IgD-negative memory B cell (primary cell): ENCODE measurements at regions not wholly inside any gene's neighbourhood (a gene's known extent, or its start where the extent isn't known, plus 50 kb on each side); places are given as distances from the start of the nearest gene placed in this dataset.
"Not testable (repeated sequence)": the region's sequence is repeated elsewhere in the genome, so short reads cannot be mapped to it uniquely, and the experiment has no call there.

Experiments
- H3K27ac Mint-ChIP-seq, 3 donors: one replicate each; pipeline ENCODE4 v1.8.0; 2020 to 2022; ENCODE audit warnings: mild to moderate bottlenecking in 3 of 3, mixed read lengths in 3 of 3, moderate library complexity in 1 of 3
- H3K27me3 Mint-ChIP-seq: one replicate; pipeline ENCODE4 v1.8.0; 2021; ENCODE audit warnings: mixed read lengths
- H3K36me3 Mint-ChIP-seq: one replicate; pipeline ENCODE4 v1.8.0; 2020; ENCODE audit warnings: mild to moderate bottlenecking, mixed read lengths
- H3K4me1 Mint-ChIP-seq, 3 donors: one replicate each; pipeline ENCODE4 v1.8.0; 2020 to 2022; ENCODE audit warnings: mixed read lengths in 3 of 3, mild to moderate bottlenecking in 1 of 3
- H3K4me3 Mint-ChIP-seq, 4 donors: one replicate each; pipeline ENCODE4 v1.8.0; 2020 to 2022; ENCODE audit warnings: mild to moderate bottlenecking in 4 of 4, mixed read lengths in 4 of 4, moderate library complexity in 3 of 4
- H3K9me3 Mint-ChIP-seq, 3 donors: one replicate each; pipeline ENCODE4 v1.8.0; 2020 to 2021; ENCODE audit warnings: mixed read lengths in 3 of 3, mild to moderate bottlenecking in 1 of 3

DNA sequence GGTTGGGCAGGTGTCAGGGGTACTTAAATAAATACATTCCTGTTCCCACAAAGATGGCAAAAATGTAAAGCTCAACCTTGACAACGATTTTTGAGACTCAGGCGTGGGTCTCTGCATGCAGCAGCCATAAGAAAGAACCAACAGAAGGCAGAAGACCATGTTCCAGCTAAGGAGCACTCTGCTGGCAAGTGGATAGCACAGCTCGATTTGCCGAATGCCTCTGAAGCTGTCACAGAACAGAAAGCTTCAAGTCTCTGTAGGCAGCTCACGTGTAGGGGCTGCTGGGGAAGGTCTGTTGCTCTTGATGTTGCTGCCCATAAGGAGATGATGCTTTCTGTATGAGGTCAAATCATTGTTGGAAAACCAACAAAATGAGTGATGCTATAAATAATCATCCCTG is 119.6 kb upstream of the GRIN3A start:
- Mint-ChIP-seq H3K4me3 (no peak overlapping the region), H3K27ac (no peak overlapping the region), H3K9me3 (peaks cover 0 to 2% (median 2%) of the 10 kb centered on the region in 3 donors), H3K27me3 (no peaks in the 10 kb centered on the region), H3K4me1 (no peaks in the 10 kb centered on the region), H3K36me3 (no peaks in the 10 kb centered on the region)

DNA sequence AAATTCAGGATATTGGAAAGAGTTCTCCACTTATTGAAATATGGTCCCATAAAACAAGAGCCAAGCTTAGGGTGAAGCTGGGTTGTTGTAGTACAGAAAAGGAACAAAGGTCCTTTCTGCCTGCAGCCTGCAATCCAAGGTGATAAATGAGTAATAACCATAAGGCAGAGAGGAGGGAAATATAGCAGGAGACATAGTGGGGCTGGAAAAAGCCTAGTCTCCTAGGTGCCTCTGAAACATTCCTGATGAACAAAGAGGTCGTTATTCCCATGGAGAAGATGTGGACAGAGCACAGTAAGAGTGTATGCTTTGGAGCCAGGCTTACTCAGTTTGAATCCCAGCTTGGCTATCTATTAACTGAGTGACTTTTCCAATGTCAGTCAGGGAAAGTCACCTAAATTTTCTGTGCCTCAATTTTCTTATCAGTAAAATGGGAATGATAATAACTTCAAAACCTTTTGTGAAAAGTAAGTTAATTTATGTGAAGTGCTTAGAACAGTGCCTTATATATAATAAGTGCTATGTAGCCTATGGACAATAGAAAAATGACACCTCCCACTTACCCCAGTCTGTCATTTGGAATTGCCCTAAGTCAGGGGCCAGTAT is 110.8 kb upstream of the GRIN3A start:
- Mint-ChIP-seq H3K27me3 (no peaks in the 10 kb centered on the region), H3K36me3 (no peaks in the 10 kb centered on the region), H3K27ac (no peak overlapping the region), H3K4me1 (no peaks in the 10 kb centered on the region), H3K9me3 (peaks cover 0 to 2% (median 0%) of the 10 kb centered on the region in 3 donors), H3K4me3 (no peak overlapping the region)

DNA sequence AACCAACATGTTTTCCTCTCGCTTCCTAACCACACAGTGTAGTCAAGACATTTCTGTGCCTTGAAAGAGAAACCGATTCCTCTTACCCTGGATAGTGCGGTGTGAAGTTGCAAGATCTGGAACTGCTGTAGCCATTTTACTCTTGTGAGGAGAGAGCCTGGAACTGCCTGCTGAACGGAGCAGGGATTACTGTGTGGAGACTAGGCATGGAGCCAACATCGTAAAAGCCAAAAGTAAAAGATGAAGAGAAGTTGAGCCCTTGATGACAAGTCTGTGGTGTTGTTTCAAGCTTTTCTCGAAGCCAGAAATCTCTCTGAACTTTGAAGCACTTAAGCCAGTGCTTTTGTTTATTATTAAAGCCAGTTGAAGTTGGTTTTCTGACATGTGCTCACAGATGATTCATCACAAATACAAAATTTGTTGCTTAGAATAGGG is 110.1 kb upstream of the GRIN3A start:
- Mint-ChIP-seq H3K9me3 (peaks cover 0 to 2% (median 0%) of the 10 kb centered on the region in 3 donors), H3K4me1 (no peaks in the 10 kb centered on the region), H3K27me3 (no peaks in the 10 kb centered on the region), H3K4me3 (no peak overlapping the region), H3K36me3 (no peaks in the 10 kb centered on the region), H3K27ac (no peak overlapping the region)

DNA sequence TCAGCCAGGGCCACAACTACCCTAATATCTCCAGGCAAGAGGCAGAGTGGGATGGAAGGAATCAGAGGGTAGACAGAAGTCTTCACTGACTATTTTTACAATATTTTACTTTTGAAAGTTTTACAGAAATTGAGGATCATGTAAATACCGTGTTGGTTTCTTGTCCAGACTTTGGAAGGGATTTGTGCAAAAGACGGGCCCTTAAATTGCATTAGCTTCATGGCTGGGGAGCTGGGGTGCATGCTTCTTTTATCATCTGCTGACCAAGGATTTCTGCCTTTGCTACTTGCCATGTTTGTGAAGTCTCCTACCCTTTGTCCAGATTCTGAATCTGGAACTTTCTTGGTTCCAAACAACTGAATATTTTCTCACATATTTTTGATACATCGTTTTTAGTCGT is 107.7 kb upstream of the GRIN3A start:
- Mint-ChIP-seq H3K36me3 (no peaks in the 10 kb centered on the region), H3K4me3 (no peak overlapping the region), H3K27me3 (no peaks in the 10 kb centered on the region), H3K4me1 (no peaks in the 10 kb centered on the region), H3K27ac (no peak overlapping the region), H3K9me3 (no peaks in the 10 kb centered on the region)

DNA sequence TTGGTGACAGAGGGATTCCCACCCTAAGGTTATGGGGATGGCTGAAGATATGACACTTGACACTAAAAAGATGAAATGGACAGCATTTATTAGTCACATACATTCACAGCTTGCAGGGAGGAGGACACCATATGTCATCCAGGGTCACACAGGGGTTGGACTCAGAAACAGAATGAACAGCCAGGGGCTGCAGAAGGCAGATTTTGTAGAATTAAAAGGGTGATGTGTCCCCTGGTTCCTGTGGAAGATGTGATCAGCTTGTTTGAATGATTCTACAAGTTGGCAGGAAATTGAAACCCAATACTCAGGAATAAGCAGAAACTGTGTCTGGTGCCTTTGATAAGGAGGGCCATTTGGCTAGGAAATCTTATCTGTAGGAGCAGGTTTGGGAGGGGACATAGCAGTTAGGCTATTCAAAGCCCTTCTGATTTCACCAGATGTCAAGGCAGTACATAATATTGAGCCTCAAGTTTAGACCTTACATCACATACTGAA is 102.3 kb upstream of the GRIN3A start:
- H3K27me3 Mint-ChIP-seq, result no peaks in the 10 kb centered on the region
- peaks cover 0 to 3% (median 0%) of the 10 kb centered on the region in 3 donors for H3K9me3 Mint-ChIP-seq
- no peak overlapping the region for H3K4me3 Mint-ChIP-seq
- H3K27ac Mint-ChIP-seq, result no peak overlapping the region
- H3K36me3 Mint-ChIP-seq, result no peaks in the 10 kb centered on the region
- H3K4me1 Mint-ChIP-seq, result no peaks in the 10 kb centered on the region

DNA sequence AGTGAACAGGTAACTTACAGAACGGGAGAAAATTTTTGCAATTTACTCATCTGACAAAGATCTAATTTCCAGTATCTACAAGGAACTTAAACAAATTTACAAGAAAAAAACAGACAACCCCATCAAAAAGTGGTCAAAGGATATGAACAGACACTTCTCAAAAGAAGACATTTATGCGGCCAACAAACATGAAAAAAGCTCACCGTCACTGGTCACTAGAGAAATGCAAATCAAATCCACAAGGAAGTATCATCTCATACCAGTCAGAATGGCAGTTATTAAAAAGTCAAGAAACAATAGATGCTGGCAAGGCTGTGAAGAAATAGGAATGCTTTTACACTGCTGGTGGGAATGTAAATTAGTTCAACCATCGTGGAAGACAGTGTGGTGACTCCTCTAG is 100.5 kb upstream of the GRIN3A start:
- not testable (repeated sequence) for H3K4me1 Mint-ChIP-seq, H3K4me3 Mint-ChIP-seq, H3K36me3 Mint-ChIP-seq, H3K27me3 Mint-ChIP-seq, H3K27ac Mint-ChIP-seq, H3K9me3 Mint-ChIP-seq

DNA sequence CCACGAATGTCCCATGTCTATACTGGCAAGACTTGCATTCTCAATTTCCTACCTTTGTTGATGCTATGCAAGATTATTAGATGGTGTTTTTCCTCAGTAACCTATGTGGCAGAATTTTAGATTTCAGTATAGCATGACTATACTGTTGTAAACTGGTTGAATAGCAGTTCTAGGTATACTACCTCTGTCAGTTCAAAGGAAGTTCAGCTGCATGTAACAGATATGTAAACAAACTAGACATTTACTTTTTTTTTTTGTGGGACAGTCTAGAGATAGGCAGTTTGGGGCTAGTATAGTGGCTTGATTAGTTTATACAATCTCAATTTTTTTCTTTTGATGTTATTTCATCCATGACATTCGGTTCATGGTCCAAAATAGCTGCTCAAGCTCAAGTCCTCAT is 97.6 kb upstream of the GRIN3A start:
- Mint-ChIP-seq H3K4me1 (no peaks in the 10 kb centered on the region), H3K27me3 (no peaks in the 10 kb centered on the region), H3K9me3 (peaks cover 0 to 6% (median 3%) of the 10 kb centered on the region in 3 donors), H3K27ac (no peak overlapping the region), H3K4me3 (no peak overlapping the region), H3K36me3 (no peaks in the 10 kb centered on the region)

DNA sequence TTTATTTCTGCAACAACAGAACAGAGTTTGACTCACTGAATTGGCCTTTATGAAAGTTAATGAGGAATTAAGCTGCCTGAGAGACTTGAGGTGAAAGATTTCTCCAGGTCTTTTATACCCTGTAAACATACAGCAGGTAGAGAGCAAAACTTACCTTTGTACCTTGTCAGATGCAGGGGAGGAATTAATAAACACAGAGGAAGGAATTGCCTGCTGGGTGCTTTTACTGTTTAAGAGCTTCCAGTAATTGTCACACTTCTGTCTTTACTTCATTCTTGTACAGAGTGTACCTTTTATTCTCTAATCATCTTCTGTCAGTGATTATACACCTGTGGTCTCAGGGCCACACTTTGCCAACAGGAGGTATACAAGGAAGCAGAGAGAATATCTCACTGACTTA is 94.0 kb upstream of the GRIN3A start:
- H3K27me3 Mint-ChIP-seq, result no peaks in the 10 kb centered on the region
- no peaks in the 10 kb centered on the region for H3K36me3 Mint-ChIP-seq
- no peak overlapping the region for H3K27ac Mint-ChIP-seq
- no peaks in the 10 kb centered on the region for H3K4me1 Mint-ChIP-seq
- no peak overlapping the region for H3K4me3 Mint-ChIP-seq
- peaks cover 0 to 8% (median 0%) of the 10 kb centered on the region in 3 donors for H3K9me3 Mint-ChIP-seq

DNA sequence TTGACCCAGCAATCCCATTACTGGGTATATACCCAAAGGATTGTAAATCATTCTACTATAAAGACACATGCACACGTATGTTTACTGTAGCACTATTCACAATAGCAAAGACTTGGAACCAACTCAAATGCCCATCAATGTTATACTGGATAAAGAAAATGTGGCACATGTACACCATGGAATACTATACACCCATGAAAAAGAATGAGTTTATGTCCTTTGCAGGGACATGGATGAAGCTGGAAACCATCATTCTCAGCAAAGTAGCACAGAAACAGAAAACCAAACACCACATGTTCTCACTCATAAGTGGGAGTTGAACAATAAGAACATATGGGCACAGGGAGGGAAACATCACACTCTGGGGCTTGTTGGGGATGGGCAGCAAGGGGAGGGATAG is 83.0 kb upstream of the GRIN3A start:
- not testable (repeated sequence) for H3K27ac Mint-ChIP-seq, H3K4me3 Mint-ChIP-seq, H3K27me3 Mint-ChIP-seq, H3K36me3 Mint-ChIP-seq, H3K4me1 Mint-ChIP-seq
- H3K9me3 Mint-ChIP-seq, result peaks cover 3 to 15% (median 3%) of the 10 kb centered on the region in 3 donors

DNA sequence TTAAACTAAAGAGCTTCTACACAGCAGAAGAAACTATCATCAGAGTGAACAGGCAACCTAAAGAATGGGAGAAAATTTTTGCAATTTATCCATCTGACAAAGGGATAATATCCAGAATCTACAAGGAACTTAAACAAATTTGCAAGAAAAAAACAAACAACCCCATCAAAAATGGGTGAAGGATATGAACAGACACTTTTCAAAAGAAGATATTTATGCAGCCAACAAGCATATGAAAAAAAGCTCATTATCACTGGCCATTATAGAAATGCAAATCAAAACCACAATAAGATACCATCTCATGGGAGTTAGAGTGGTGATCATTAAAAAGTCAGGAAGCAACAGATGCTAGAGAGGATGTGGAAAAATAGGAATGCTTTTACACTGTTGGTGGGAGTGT is 82.5 kb upstream of the GRIN3A start:
- H3K4me3 Mint-ChIP-seq, H3K4me1 Mint-ChIP-seq, H3K27me3 Mint-ChIP-seq, H3K27ac Mint-ChIP-seq, H3K36me3 Mint-ChIP-seq: not testable (repeated sequence)
- H3K9me3 Mint-ChIP-seq, result peaks cover 3 to 15% (median 3%) of the 10 kb centered on the region in 3 donors

DNA sequence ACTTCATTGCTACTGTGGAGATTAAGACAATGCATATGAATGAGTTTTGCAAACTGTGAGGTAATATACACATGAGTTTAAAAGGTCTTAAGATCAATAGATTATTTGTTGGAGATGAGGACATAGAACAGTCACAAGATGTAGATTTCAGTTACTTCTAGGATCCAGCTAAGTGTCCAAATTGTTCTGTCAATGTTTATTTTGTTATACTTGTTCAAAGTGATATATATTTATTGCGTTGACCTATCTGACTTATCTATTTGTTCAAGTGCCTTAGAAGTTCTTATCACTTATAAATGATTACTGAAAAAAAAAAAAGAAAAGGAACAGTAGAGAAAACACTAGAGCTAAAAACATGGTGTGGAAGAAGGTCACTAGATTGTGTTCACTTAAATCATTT is 75.6 kb upstream of the GRIN3A start:
- Mint-ChIP-seq H3K4me3 (no peak overlapping the region), H3K27me3 (no peaks in the 10 kb centered on the region), H3K27ac (no peak overlapping the region), H3K36me3 (no peaks in the 10 kb centered on the region), H3K9me3 (peaks cover 3 to 6% (median 4%) of the 10 kb centered on the region in 3 donors), H3K4me1 (no peaks in the 10 kb centered on the region)

DNA sequence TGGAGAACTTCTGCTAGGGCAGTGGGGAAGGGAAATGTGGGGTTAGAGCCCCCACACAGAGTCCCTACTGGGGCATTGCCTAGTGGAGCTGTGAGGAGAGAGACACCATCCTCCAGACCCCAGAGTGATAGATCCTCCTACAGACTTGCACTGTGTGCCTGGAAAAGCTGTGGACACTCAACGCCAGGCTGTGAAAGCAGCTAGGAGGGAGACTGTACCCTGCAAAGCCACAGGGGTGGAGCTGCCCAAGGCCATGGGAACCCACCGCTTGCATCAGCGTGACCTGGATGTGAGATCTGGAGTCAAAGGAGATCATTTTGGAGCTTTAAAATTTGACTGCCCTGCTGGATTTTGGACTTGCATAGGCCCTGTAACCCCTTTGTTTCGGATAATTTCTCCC is 69.4 kb upstream of the GRIN3A start:
- not testable (repeated sequence) for H3K4me3 Mint-ChIP-seq, H3K4me1 Mint-ChIP-seq, H3K9me3 Mint-ChIP-seq, H3K36me3 Mint-ChIP-seq, H3K27ac Mint-ChIP-seq, H3K27me3 Mint-ChIP-seq

DNA sequence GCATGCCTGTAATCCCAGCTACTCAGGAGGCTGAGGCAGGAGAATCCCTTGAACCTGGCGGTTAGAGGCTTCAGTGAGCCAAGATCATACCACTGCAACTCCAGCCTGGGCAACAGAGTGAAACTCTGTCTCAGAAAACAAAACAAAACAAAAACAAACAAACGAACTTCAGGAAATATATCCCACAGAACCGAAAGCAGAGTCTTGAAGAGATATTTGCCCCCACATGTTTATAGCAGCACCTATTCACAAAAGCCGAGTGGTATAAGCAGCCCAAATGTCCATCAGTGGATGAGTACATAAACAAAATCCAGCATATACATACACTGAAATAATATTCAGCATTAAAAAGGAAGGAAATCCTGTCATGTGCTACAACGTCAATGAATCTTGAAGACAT is 57.6 kb upstream of the GRIN3A start:
- H3K27me3 Mint-ChIP-seq, result no peaks in the 10 kb centered on the region
- H3K36me3 Mint-ChIP-seq, result no peaks in the 10 kb centered on the region
- no peak overlapping the region for H3K27ac Mint-ChIP-seq
- no peaks in the 10 kb centered on the region for H3K4me1 Mint-ChIP-seq
- no peak overlapping the region for H3K4me3 Mint-ChIP-seq
- H3K9me3 Mint-ChIP-seq, result no peaks in the 10 kb centered on the region

DNA sequence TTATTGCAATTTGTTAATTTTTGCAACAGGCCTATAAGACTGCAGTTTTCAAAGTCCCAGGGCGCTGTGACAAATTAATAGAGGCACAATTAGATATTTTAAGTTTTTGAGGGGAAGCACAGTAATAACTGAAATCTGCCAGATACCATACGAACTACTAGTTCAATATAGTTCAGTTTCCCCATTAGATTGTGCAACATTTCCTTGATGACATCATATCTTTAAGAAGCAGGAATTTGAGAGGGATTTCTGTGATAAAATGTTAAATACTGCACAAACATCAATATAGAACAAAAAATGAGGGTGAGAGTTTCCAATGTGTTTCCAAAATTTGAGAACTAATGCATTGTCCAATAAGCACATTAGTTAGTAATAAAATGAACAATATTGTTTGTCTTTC is 56.7 kb upstream of the GRIN3A start:
- no peaks in the 10 kb centered on the region for H3K27me3 Mint-ChIP-seq
- no peak overlapping the region for H3K27ac Mint-ChIP-seq

DNA sequence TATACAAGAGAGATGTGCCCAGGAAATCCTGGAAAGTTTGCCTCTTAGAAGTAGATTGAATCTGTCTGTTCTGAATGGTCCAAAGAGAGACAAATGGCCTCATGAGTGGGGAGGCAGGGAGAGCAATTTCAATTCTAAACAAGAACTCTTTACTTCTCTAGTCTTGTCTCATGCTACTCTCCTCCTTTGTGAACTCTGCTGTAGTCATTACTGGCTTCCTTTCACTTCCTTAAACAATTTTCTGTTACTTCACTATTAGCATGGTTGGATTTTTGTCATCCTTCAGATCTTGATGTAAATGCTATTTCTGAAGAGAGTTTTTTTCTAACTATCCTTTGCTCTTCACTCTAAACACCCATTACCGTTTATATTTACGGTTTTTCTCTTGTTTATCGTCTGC is 54.0 kb upstream of the GRIN3A start:
- Mint-ChIP-seq H3K36me3 (no peaks in the 10 kb centered on the region), H3K4me1 (no peaks in the 10 kb centered on the region), H3K27ac (no peak overlapping the region), H3K27me3 (peaks cover 2% of the 10 kb centered on the region), H3K9me3 (no peaks in the 10 kb centered on the region), H3K4me3 (no peak overlapping the region)

More for the DNA sequence above, 56.7 kb upstream of the GRIN3A start:
- no peaks in the 10 kb centered on the region for H3K4me1 Mint-ChIP-seq
- no peak overlapping the region for H3K4me3 Mint-ChIP-seq
- H3K36me3 Mint-ChIP-seq, result no peaks in the 10 kb centered on the region
- H3K9me3 Mint-ChIP-seq, result no peaks in the 10 kb centered on the region

DNA sequence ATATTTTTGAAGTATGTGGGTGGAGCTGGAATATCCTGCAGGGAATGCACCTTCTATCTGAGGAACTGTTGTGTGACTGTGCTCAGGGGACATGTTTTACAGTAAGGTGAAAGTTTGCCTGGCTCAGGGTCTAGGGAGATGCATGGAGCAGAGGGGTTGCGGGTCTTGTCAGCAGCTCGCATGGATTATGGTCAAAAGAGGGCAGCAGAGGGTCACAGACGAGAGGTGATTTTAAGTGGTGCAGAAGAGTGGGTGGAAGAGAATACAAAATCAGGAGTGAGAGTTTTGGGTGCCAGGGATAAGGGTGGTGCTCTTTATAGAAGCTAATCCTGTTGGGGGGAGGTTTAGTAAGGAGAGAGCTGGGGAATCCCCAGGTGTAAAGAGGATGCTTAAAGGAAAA is 53.5 kb upstream of the GRIN3A start:
- Mint-ChIP-seq H3K9me3 (no peaks in the 10 kb centered on the region), H3K4me3 (no peak overlapping the region), H3K27ac (no peak overlapping the region), H3K36me3 (no peaks in the 10 kb centered on the region), H3K4me1 (no peaks in the 10 kb centered on the region), H3K27me3 (peaks cover 2% of the 10 kb centered on the region)

DNA sequence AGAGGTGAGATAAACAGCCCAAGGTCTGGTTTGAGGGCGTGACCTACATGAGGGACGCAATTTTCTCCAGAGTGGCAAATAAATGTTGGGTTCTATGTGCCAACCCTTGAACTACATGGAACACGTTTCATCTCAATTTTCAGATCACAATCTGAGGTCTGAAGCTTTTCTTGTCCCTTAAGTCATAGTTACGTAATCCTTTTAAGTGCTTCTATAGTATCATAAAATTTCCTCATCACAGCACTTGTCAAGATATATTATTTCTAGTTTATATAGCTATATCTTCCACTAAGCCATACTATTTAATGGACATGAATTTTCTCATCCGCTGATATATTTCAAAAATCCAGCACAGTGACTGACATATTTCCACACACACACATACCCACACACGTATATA is 53.1 kb upstream of the GRIN3A start:
- Mint-ChIP-seq H3K4me1 (no peaks in the 10 kb centered on the region), H3K9me3 (no peaks in the 10 kb centered on the region), H3K27me3 (peaks cover 2% of the 10 kb centered on the region), H3K36me3 (no peaks in the 10 kb centered on the region), H3K4me3 (no peak overlapping the region), H3K27ac (no peak overlapping the region)
